ENCODE measurements at regions not wholly inside any gene's neighbourhood (a gene's known extent, or its start where the extent isn't known, plus 50 kb on each side); places are given as distances from the start of the nearest gene placed in this dataset.

GRCh38 chr6:92504509-92504908, 914.9 kb downstream of the EPHA7 start:
- TF ChIP-seq CTCF (IDR thresholded peaks at IDR 0.05; ENCODE audit: poor library complexity) (no peak), EZH2 (IDR thresholded peaks at IDR 0.05; ENCODE audit: borderline replicate concordance) (no peak)

All from hepatocyte (in vitro differentiated cells).